ENCODE measurements at regions not wholly inside any gene's neighbourhood (a gene's known extent, or its start where the extent isn't known, plus 50 kb on each side); places are given as distances from the start of the nearest gene placed in this dataset.

DNA sequence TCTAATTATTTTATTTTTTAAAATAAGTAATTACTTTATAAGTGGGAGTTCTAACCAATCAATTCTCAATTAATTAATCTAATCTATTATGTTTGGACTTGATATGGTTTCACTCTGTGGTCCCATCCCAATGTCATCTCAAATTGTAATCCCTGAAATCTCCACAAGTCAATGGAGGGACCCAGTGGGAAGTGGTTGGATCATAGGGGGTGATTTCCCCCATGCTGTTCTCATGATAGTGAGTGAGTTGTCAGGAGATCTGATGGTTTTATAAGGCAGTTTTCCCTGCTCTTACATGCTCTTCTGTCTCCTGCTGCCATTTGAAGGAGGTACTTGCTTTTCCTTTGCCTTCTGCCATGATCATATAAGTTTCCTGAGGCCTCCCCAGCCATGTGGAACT is 836.1 kb downstream of the GALC start:
- CTCF ChIA-PET (ENCODE audit: partially characterized antibody) = no interaction called here
- DNase-seq = no peak
- Mint-ChIP-seq H3K27ac (no peak overlapping the region), H3K27me3 (no peaks in the 10 kb centered on the region), H3K9me3 (peaks cover 2 to 21% (median 7%) of the 10 kb centered on the region in 8 donors), H3K4me1 (no peaks in the 10 kb centered on the region), H3K4me3 (no peak overlapping the region), H3K36me3 (no peaks in the 10 kb centered on the region)
- H3K27me3 ChIP-seq (ENCODE audit: insufficient read depth, low read length) = no peaks in the 10 kb centered on the region
- POLR2A ChIA-PET (ENCODE audit: partially characterized antibody) = no interaction called here
- H3K9me3 ChIP-seq (ENCODE audit: control insufficient read depth in 1 of 2, low read length in 2 of 2) = peaks cover 0 to 3% of the 10 kb centered on the region in 2 donors
- intact Hi-C loops (cut with micrococcal nuclease) = no loop called here
- no peaks in the 10 kb centered on the region for H3K4me1 ChIP-seq (ENCODE audit: insufficient read depth, low read length)
- no peak overlapping the region for H3K27ac ChIP-seq (ENCODE audit: low read depth, low read length)
- H3K36me3 ChIP-seq (ENCODE audit: insufficient read depth, low read length) = no peaks in the 10 kb centered on the region
- no peak overlapping the region for H3K4me3 ChIP-seq (ENCODE audit: low read length in 2 of 2)

DNA sequence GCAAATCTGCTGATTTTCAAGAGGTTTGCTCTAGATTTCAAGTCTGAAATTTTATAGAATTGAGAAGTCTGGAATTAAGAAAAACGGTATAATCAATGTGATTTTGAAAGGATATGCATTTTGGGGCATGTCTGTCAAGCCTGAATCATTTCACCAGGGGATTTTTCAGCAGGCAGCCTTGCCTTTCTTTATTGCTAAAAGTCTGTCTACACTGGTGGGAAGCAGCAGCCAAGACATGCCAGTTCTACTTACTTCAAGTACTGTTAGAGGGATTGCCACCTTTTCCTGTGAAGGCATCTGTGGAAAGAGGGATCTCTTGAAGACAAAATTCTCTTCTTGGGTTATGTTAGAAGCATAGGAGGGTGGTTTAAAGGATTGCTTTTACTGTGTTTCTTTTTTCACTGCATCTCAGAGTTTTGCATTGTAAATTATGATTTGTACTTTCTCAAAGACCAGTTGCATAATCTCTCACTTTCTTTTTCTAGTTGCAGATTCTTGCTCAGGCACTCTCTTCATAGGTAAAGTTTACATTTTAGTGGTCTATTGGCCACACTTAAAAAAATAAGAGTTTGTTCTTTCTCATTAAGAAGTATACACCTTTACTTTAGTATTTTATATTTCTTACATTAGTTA is 837.0 kb downstream of the GALC start:
- H3K4me1 ChIP-seq (ENCODE audit: insufficient read depth, low read length) = no peaks in the 10 kb centered on the region
- intact Hi-C loops (cut with micrococcal nuclease) = no loop called here
- no peak for DNase-seq
- Mint-ChIP-seq H3K27me3 (no peaks in the 10 kb centered on the region), H3K27ac (no peak overlapping the region), H3K4me1 (no peaks in the 10 kb centered on the region), H3K36me3 (no peaks in the 10 kb centered on the region), H3K9me3 (peaks cover 0 to 16% (median 7%) of the 10 kb centered on the region in 8 donors), H3K4me3 (no peak overlapping the region)
- peaks cover 0 to 3% of the 10 kb centered on the region in 2 donors for H3K9me3 ChIP-seq (ENCODE audit: control insufficient read depth in 1 of 2, low read length in 2 of 2)
- POLR2A ChIA-PET (ENCODE audit: partially characterized antibody) = no interaction called here
- H3K27ac ChIP-seq (ENCODE audit: low read depth, low read length) = no peak overlapping the region
- CTCF ChIA-PET (ENCODE audit: partially characterized antibody) = no interaction called here
- no peaks in the 10 kb centered on the region for H3K36me3 ChIP-seq (ENCODE audit: insufficient read depth, low read length)
- H3K27me3 ChIP-seq (ENCODE audit: insufficient read depth, low read length) = no peaks in the 10 kb centered on the region
- no peak overlapping the region for H3K4me3 ChIP-seq (ENCODE audit: low read length in 2 of 2)

DNA sequence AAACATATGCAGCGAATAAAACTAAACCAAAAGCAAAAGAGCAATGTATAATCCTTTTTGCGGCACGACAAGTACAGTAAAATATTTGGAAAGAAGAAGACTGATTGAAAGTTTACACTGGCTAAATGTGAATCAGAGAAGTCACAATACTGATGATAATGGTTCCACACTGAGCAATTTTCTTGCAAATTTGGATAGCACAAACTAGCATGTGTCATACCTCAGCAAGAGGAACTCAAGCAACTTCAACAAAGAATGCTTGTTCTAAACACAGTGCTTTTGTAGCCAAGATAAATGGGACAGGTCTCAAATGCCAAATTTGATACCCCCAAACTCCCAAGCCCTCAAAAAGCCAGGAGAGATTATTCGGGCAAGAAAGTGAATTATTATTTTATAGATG is 839.1 kb downstream of the GALC start:
- Histone ChIP-seq H3K4me3 (ENCODE audit: low read length in 2 of 2) (no peak overlapping the region), H3K4me1 (ENCODE audit: insufficient read depth, low read length) (no peaks in the 10 kb centered on the region), H3K27ac (ENCODE audit: low read depth, low read length) (no peak overlapping the region), H3K9me3 (ENCODE audit: control insufficient read depth in 1 of 2, low read length in 2 of 2) (no peaks in the 10 kb centered on the region), H3K27me3 (ENCODE audit: insufficient read depth, low read length) (no peaks in the 10 kb centered on the region), H3K36me3 (ENCODE audit: insufficient read depth, low read length) (no peaks in the 10 kb centered on the region)
- POLR2A ChIA-PET (ENCODE audit: partially characterized antibody) = no interaction called here
- CTCF ChIA-PET (ENCODE audit: partially characterized antibody) = no interaction called here
- Mint-ChIP-seq H3K36me3 (no peaks in the 10 kb centered on the region), H3K27ac (no peak overlapping the region), H3K27me3 (no peaks in the 10 kb centered on the region), H3K4me3 (no peak overlapping the region), H3K9me3 (peaks cover 0 to 15% (median 5%) of the 10 kb centered on the region in 8 donors), H3K4me1 (no peaks in the 10 kb centered on the region)
- intact Hi-C loops (cut with micrococcal nuclease) = no loop called here
- no peak for DNase-seq

DNA sequence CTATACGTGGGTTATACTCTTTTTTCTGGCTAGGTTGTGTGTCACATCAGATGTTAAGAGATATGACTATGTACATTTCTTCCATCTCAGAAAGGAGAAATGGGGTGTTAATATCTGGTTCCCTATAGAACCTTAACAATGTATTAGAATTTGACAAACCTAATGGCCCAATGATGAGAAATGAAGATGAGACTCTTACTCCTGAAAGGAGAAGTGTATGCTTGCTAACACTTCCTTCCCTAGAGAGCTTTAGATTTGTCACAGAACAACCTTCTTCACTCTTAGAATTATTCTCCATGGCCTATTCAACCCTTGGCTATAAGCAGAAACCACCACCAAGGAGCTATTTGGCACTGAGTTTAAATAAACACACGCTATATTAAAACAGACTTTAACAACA is 839.6 kb downstream of the GALC start:
- intact Hi-C loops (cut with micrococcal nuclease) = no loop called here
- Mint-ChIP-seq H3K4me3 (no peak overlapping the region), H3K9me3 (peaks cover 0 to 13% (median 5%) of the 10 kb centered on the region in 8 donors), H3K4me1 (no peaks in the 10 kb centered on the region), H3K27me3 (no peaks in the 10 kb centered on the region), H3K36me3 (no peaks in the 10 kb centered on the region), H3K27ac (no peak overlapping the region)
- Histone ChIP-seq H3K4me3 (ENCODE audit: low read length in 2 of 2) (no peak overlapping the region), H3K36me3 (ENCODE audit: insufficient read depth, low read length) (no peaks in the 10 kb centered on the region), H3K27ac (ENCODE audit: low read depth, low read length) (no peak overlapping the region), H3K27me3 (ENCODE audit: insufficient read depth, low read length) (no peaks in the 10 kb centered on the region), H3K9me3 (ENCODE audit: control insufficient read depth in 1 of 2, low read length in 2 of 2) (no peaks in the 10 kb centered on the region), H3K4me1 (ENCODE audit: insufficient read depth, low read length) (no peaks in the 10 kb centered on the region)
- no peak for DNase-seq
- POLR2A ChIA-PET (ENCODE audit: partially characterized antibody) = no interaction called here
- CTCF ChIA-PET (ENCODE audit: partially characterized antibody) = no interaction called here

DNA sequence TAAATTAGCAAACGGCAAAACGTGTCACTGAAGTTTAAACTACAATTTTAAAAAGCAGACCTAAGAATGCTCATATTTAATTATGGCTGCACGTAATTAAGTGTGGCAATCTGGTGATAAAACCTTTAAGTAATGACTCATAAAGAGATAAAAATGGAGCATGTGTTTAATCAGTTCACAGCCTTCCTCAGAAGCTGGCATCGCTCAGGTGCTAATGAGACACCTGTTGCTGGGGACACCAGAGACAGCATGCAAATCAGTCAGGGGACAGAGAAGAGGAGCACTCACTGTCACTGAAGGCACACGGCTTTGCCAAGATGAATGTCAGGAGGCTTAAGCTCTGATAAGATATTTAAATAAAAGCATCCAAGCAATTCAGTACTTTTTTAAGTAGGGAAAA is 840.3 kb downstream of the GALC start:
- intact Hi-C loops (cut with micrococcal nuclease) = no loop called here
- Histone ChIP-seq H3K4me1 (ENCODE audit: insufficient read depth, low read length) (no peaks in the 10 kb centered on the region), H3K9me3 (ENCODE audit: control insufficient read depth in 1 of 2, low read length in 2 of 2) (no peaks in the 10 kb centered on the region), H3K27me3 (ENCODE audit: insufficient read depth, low read length) (no peaks in the 10 kb centered on the region), H3K36me3 (ENCODE audit: insufficient read depth, low read length) (no peaks in the 10 kb centered on the region), H3K4me3 (ENCODE audit: low read length in 2 of 2) (no peak overlapping the region), H3K27ac (ENCODE audit: low read depth, low read length) (no peak overlapping the region)
- Mint-ChIP-seq H3K36me3 (no peaks in the 10 kb centered on the region), H3K27me3 (no peaks in the 10 kb centered on the region), H3K4me3 (no peak overlapping the region), H3K9me3 (peaks cover 0 to 13% (median 4%) of the 10 kb centered on the region in 8 donors), H3K27ac (no peak overlapping the region), H3K4me1 (no peaks in the 10 kb centered on the region)
- DNase-seq = no peak
- ChIA-PET CTCF (ENCODE audit: partially characterized antibody) (no interaction called here), POLR2A (ENCODE audit: partially characterized antibody) (no interaction called here)

DNA sequence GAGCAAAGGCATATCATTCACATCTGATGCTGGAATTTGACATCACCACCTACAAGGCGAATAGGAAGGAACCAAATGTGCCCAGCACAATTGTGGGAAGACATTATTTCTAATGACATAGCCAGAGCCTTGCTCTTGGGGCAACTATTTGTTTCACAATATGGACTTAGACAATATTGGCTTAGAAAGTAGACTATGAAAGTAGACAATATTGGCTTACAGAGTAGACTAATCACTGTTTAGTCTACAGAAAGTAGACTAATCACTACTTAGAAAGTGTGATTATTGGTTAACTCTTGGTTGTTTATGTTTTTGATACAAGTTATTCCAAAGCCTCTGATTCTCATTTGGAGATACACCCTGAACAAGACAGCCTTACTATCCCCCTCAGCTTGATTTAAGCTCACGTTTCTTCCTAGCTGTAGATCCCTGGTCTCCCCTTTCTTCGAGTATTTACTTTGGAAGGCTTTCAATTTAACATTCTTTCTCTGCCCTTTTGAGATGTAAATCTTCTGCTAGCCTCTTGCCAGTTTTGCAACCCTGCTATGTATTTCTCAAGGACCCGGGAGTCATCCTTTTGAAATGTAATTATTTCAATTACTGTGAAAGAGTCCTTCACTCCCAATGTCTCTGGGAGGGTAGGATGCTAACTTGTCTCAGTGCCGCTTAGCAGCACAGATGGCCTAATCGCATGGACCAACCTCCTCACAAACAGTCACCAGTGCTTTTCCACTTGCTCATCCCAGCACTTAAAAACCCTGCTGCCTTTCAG is 843.2 kb downstream of the GALC start:
- Histone ChIP-seq H3K4me3 (ENCODE audit: low read length in 2 of 2) (no peak overlapping the region), H3K9me3 (ENCODE audit: control insufficient read depth in 1 of 2, low read length in 2 of 2) (no peaks in the 10 kb centered on the region), H3K27ac (ENCODE audit: low read depth, low read length) (no peak overlapping the region), H3K4me1 (ENCODE audit: insufficient read depth, low read length) (no peaks in the 10 kb centered on the region), H3K27me3 (ENCODE audit: insufficient read depth, low read length) (no peaks in the 10 kb centered on the region), H3K36me3 (ENCODE audit: insufficient read depth, low read length) (no peaks in the 10 kb centered on the region)
- POLR2A ChIA-PET (ENCODE audit: partially characterized antibody) = no interaction called here
- no peaks in the 10 kb centered on the region for H3K4me1 Mint-ChIP-seq
- DNase-seq = no peak
- H3K27ac Mint-ChIP-seq = no peak overlapping the region
- H3K9me3 Mint-ChIP-seq = peaks cover 0 to 15% (median 7%) of the 10 kb centered on the region in 8 donors
- intact Hi-C loops (cut with micrococcal nuclease) = no loop called here
- no peak overlapping the region for H3K4me3 Mint-ChIP-seq
- CTCF ChIA-PET (ENCODE audit: partially characterized antibody) = no interaction called here
- no peaks in the 10 kb centered on the region for H3K36me3 Mint-ChIP-seq
- H3K27me3 Mint-ChIP-seq = no peaks in the 10 kb centered on the region

DNA sequence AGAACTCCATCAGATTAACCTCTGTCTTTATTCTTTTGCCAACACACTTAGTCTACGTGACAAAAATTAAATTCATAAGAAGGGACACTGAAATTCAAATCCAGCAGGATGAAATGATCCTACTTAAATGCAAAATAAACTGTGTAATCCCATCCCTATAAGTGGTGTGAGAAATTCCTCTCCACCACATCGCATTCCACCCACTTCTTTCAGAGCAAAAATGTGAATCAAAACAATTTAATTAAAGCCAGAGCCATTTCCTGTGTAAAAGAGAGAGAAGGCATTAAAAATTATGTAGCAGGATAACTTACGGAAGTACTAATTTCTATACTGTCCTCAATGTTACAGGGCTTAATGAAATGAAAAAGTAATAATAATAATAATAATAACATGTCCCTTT is 844.3 kb downstream of the GALC start:
- Mint-ChIP-seq H3K27me3 (no peaks in the 10 kb centered on the region), H3K27ac (no peak overlapping the region), H3K9me3 (peaks cover 0 to 15% (median 5%) of the 10 kb centered on the region in 8 donors), H3K4me3 (no peak overlapping the region), H3K4me1 (no peaks in the 10 kb centered on the region), H3K36me3 (no peaks in the 10 kb centered on the region)
- DNase-seq = no peak
- H3K9me3 ChIP-seq (ENCODE audit: control insufficient read depth in 1 of 2, low read length in 2 of 2) = no peaks in the 10 kb centered on the region
- ChIA-PET POLR2A (ENCODE audit: partially characterized antibody) (no interaction called here), CTCF (ENCODE audit: partially characterized antibody) (no interaction called here)
- no peak overlapping the region for H3K27ac ChIP-seq (ENCODE audit: low read depth, low read length)
- H3K36me3 ChIP-seq (ENCODE audit: insufficient read depth, low read length) = no peaks in the 10 kb centered on the region
- no peaks in the 10 kb centered on the region for H3K27me3 ChIP-seq (ENCODE audit: insufficient read depth, low read length)
- intact Hi-C loops (cut with micrococcal nuclease) = no loop called here
- no peak overlapping the region for H3K4me3 ChIP-seq (ENCODE audit: low read length in 2 of 2)
- no peaks in the 10 kb centered on the region for H3K4me1 ChIP-seq (ENCODE audit: insufficient read depth, low read length)
